HepG2 (cell line): ENCODE measurements at regions not wholly inside any gene's neighbourhood (a gene's known extent, or its start where the extent isn't known, plus 50 kb on each side); places are given as distances from the start of the nearest gene placed in this dataset.
"Not testable (repeated sequence)": the region's sequence is repeated elsewhere in the genome, so short reads cannot be mapped to it uniquely, and the experiment has no call there.

Experiments
- ATAC-seq: fragments of 200-7000 bp; cut with Tn5 transposase; 3 replicates; pipeline ENCODE4 v1.9.1; 2020; ENCODE audit warnings: mild to moderate bottlenecking, moderate library complexity
- BruUV-seq: library from RNA; stranded (reverse); fragments of 400-500 nt; replicated peaks from 2 replicates; lab custom pipeline; 2021; lab: Mats Ljungman, UMichigan
- CTCF ChIA-PET: fragments of 300-600 bp; formaldehyde crosslinking; extraction: SDS; loops from one replicate; lab custom pipeline; 2021; ENCODE audit warnings: low total read pairs, inconsistent platforms, low intra/inter-chr PET ratio; lab: Yijun Ruan, JAX
- POLR2A ChIA-PET: fragments of 350-600 bp; sonication (Branson Sonifier 250); formaldehyde crosslinking; loops from one replicate; lab custom pipeline; 2020; ENCODE audit warnings: antibody characterized with exemption, inconsistent platforms; lab: Yijun Ruan, JAX
- DNase-seq: peaks from one replicate; pipeline ENCODE4 v3.0.0-alpha.2; 2015; ENCODE audit warnings: low spot score
- FAIRE-seq: peaks from 3 replicates; lab custom pipeline; 2011; peaks lifted over from hg19 to GRCh38; lab: Jason Lieb, UNC
- H2AFZ ChIP-seq: one replicate; pipeline ENCODE4 v1.6.1; 2011; ENCODE audit warnings: low read length, inconsistent platforms
- H3K27ac ChIP-seq: fragments of 300-600 bp; 3 replicates; pipeline ENCODE4 v1.8.0; 2011; ENCODE audit warnings: mixed run types, mild to moderate bottlenecking, mixed read lengths, low read length, inconsistent platforms; ENCODE audit not compliant: insufficient read depth; ENCODE audit errors: extremely low read length
- H3K27me3 ChIP-seq, 2 experiments: fragments of 200-600 bp in 1 of 2; 2 replicates in 1 of 2; 3 replicates in 1 of 2; pipeline versions ENCODE4 v1.6.0 to v1.8.0; 2011; ENCODE audit warnings: low read length in 2 of 2, mild to moderate bottlenecking in 2 of 2, moderate library complexity in 2 of 2, inconsistent platforms in 1 of 2; ENCODE audit not compliant: insufficient read depth in 2 of 2, control insufficient read depth in 1 of 2
- H3K36me3 ChIP-seq, 2 experiments: fragments of 200-600 bp in 1 of 2; replicated peaks in 1 of 2; 2 replicates in 1 of 2; 3 replicates in 1 of 2; pipeline versions ENCODE4 v1.5.1 to v1.8.0; 2011; ENCODE audit warnings: low read length in 2 of 2, inconsistent platforms in 1 of 2; ENCODE audit not compliant: insufficient read depth in 2 of 2, control insufficient read depth in 1 of 2
- H3K4me1 ChIP-seq: 2 replicates; pipeline ENCODE4 v1.5.1; 2012; ENCODE audit warnings: low read length, inconsistent platforms; ENCODE audit not compliant: insufficient read depth
- H3K4me2 ChIP-seq: 2 replicates; pipeline ENCODE4 v1.6.0; 2011; ENCODE audit warnings: low read depth, low read length, inconsistent platforms
- H3K4me3 ChIP-seq, 3 experiments: fragments of 200-600 bp in 1 of 3; sonication (generic), shearing (Covaris generic) in 1 of 3; replicated peaks in 1 of 3; 2 replicates each; pipeline ENCODE4 v1.5.1; 2011 to 2016; ENCODE audit warnings: low read length in 3 of 3, inconsistent platforms in 2 of 3, low read depth in 2 of 3, mild to moderate bottlenecking in 2 of 3, control low read depth in 1 of 3, mixed read lengths in 1 of 3; ENCODE audit not compliant: insufficient read depth in 1 of 3
- H3K79me2 ChIP-seq: one replicate; pipeline ENCODE4 v1.6.1; 2011; ENCODE audit warnings: low read length, inconsistent platforms; ENCODE audit not compliant: insufficient read depth
- H3K9ac ChIP-seq: 2 replicates; pipeline ENCODE4 v1.6.0; 2011; ENCODE audit warnings: mild to moderate bottlenecking, low read depth, low read length, inconsistent platforms; ENCODE audit not compliant: insufficient read depth
- H3K9me3 ChIP-seq: 2 replicates; pipeline ENCODE4 v1.5.1; 2012; ENCODE audit warnings: mild to moderate bottlenecking, low read length
- H4K20me1 ChIP-seq: 2 replicates; pipeline ENCODE4 v1.6.0; 2011; ENCODE audit warnings: inconsistent platforms, mild to moderate bottlenecking, low read length, moderate library complexity; ENCODE audit not compliant: insufficient read depth
- AGO1 ChIP-seq: fragments of 200-400 bp; formaldehyde crosslinking; IDR thresholded peaks from 2 replicates; pipeline ENCODE4 v1.6.1; 2017; ENCODE audit warnings: mild to moderate bottlenecking, low read depth, low read length, moderate library complexity; ENCODE audit not compliant: poor library complexity, severe bottlenecking
- GZF1 ChIP-seq: sonication (generic); formaldehyde crosslinking; IDR thresholded peaks from 2 replicates; pipeline ENCODE4 v1.5.1; 2020; ENCODE audit warnings: mild to moderate bottlenecking, missing genetic modification reagents
- MEIS2 ChIP-seq: sonication (generic); formaldehyde crosslinking; IDR thresholded peaks from 2 replicates; pipeline ENCODE4 v1.9.0; 2021; ENCODE audit warnings: mild to moderate bottlenecking, missing genetic modification reagents
- NCOA1 ChIP-seq: sonication (generic); formaldehyde crosslinking; IDR thresholded peaks from 2 replicates; pipeline ENCODE4 v1.9.0; 2021; ENCODE audit warnings: missing genetic modification reagents
- ZNF280B ChIP-seq: sonication (generic); formaldehyde crosslinking; IDR thresholded peaks from 2 replicates; pipeline ENCODE4 v1.5.0; 2020; ENCODE audit warnings: missing genetic modification reagents, mild to moderate bottlenecking, borderline replicate concordance
- ZNF430 ChIP-seq: sonication (generic); formaldehyde crosslinking; IDR thresholded peaks from 2 replicates; pipeline ENCODE4 v1.9.0; 2021; ENCODE audit warnings: mild to moderate bottlenecking, missing genetic modification reagents
- WGBS: methylation state at CpG from one replicate; pipeline ENCODE4 v1.1.6; 2017; ENCODE audit warnings: low lambda C conversion rate; 5-methylcytosine and 5-hydroxymethylcytosine counted together
- in situ Hi-C: cut with HindIII; loops from 2 replicates; pipeline ENCODE4 v1.10.0; 2017; ENCODE audit warnings: low pct_unique_long_range_greater_than_20kb; ENCODE audit not compliant: extremely low pct_ligation_motif_present
- intact Hi-C: fragments of 100-400 bp; cut with micrococcal nuclease; formaldehyde crosslinking; loops from one replicate; pipeline ENCODE4 v1.10.0; 2022; ENCODE audit not compliant: unreplicated experiment
- TF ChIP-seq, protein P1 (sequence below): sonication (generic); formaldehyde crosslinking; IDR thresholded peaks from 2 replicates; pipeline ENCODE4 v1.5.0; 2020; ENCODE audit warnings: mild to moderate bottlenecking, low read depth, missing genetic modification reagents, borderline replicate concordance
- TF ChIP-seq, protein P2 (sequence below): sonication (generic); formaldehyde crosslinking; IDR thresholded peaks from 2 replicates; pipeline ENCODE4 v1.4.0; 2020; ENCODE audit warnings: mild to moderate bottlenecking, missing genetic modification reagents

- H3K27ac ChIP-seq, H2AFZ ChIP-seq, H3K4me2 ChIP-seq, POLR2A ChIA-PET, ATAC-seq, H3K9ac ChIP-seq, DNase-seq, CTCF ChIA-PET, BruUV-seq, in situ Hi-C loops, intact Hi-C loops, H3K79me2 ChIP-seq, H3K27me3 ChIP-seq, FAIRE-seq, H3K4me3 ChIP-seq, H4K20me1 ChIP-seq, H3K36me3 ChIP-seq, H3K9me3 ChIP-seq: not testable (repeated sequence)
- 73% methylated on average over 11 of the region's 11 CpGs for WGBS
- peaks cover 20% of the 10 kb centered on the region for H3K4me1 ChIP-seq
These were observed 154.9 kb downstream of the HSD17B3 start for GRCh38 chr9:96147029-96147428.

GRCh38 chr9:96141666-96142065, 160.3 kb downstream of the HSD17B3 start:
- H3K36me3 ChIP-seq, result no peaks in the 10 kb centered on the region
- in situ Hi-C loops, result no loop called here
- ATAC-seq, result no peak
- DNase-seq, result no peak
- no peak overlapping the region for H2AFZ ChIP-seq
- no peaks in the 10 kb centered on the region for H3K9me3 ChIP-seq
- H3K27me3 ChIP-seq, result peaks cover 0 to 10% of the 10 kb centered on the region in 2 experiments; a peak in 3 of 5 replicates
- WGBS, result 9% methylated on average over 5 of the region's 5 CpGs
- BruUV-seq, result no TSS peak
- no peaks in the 10 kb centered on the region for H3K79me2 ChIP-seq
- H3K4me2 ChIP-seq, result no peak overlapping the region
- no peak for FAIRE-seq
- no peak overlapping the region for H3K27ac ChIP-seq
- intact Hi-C loops, result no loop called here
- ChIA-PET POLR2A (no interaction called here), CTCF (no interaction called here)
- H3K4me3 ChIP-seq, result no peak overlapping the region
- no peak overlapping the region for H3K9ac ChIP-seq
- TF ChIP-seq NCOA1 (CRISPR knock-in tag) (no peak), ZNF430 (CRISPR knock-in tag) (no peak)
- H4K20me1 ChIP-seq, result no peaks in the 10 kb centered on the region
- peaks cover 14% of the 10 kb centered on the region for H3K4me1 ChIP-seq

- ChIA-PET CTCF (no interaction called here), POLR2A (no interaction called here)
- Histone ChIP-seq H4K20me1 (no peaks in the 10 kb centered on the region), H3K36me3 (no peaks in the 10 kb centered on the region), H3K4me2 (no peak overlapping the region), H3K4me3 (no peak overlapping the region), H3K4me1 (peaks cover 15% of the 10 kb centered on the region), H3K9me3 (no peaks in the 10 kb centered on the region), H3K9ac (no peak overlapping the region), H3K79me2 (no peaks in the 10 kb centered on the region), H2AFZ (no peak overlapping the region), H3K27me3 (peaks cover 0 to 10% of the 10 kb centered on the region in 2 experiments; a peak in 3 of 5 replicates), H3K27ac (no peak overlapping the region)
- DNase-seq (no peak), FAIRE-seq (no peak), ATAC-seq (no peak)
- intact Hi-C loops, result no loop called here
- in situ Hi-C loops, result no loop called here
- 84% methylated on average over 11 of the region's 11 CpGs for WGBS
- no TSS peak for BruUV-seq
- TF ChIP-seq GZF1 (CRISPR knock-in tag) (no peak), AGO1 (no peak), ZNF280B (CRISPR knock-in tag) (no peak), MEIS2 (CRISPR knock-in tag) (no peak)
- TF ChIP-seq, protein P1, sequence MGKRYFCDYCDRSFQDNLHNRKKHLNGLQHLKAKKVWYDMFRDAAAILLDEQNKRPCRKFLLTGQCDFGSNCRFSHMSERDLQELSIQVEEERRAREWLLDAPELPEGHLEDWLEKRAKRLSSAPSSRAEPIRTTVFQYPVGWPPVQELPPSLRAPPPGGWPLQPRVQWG (CRISPR knock-in tag), result no peak
- TF ChIP-seq, protein P2, sequence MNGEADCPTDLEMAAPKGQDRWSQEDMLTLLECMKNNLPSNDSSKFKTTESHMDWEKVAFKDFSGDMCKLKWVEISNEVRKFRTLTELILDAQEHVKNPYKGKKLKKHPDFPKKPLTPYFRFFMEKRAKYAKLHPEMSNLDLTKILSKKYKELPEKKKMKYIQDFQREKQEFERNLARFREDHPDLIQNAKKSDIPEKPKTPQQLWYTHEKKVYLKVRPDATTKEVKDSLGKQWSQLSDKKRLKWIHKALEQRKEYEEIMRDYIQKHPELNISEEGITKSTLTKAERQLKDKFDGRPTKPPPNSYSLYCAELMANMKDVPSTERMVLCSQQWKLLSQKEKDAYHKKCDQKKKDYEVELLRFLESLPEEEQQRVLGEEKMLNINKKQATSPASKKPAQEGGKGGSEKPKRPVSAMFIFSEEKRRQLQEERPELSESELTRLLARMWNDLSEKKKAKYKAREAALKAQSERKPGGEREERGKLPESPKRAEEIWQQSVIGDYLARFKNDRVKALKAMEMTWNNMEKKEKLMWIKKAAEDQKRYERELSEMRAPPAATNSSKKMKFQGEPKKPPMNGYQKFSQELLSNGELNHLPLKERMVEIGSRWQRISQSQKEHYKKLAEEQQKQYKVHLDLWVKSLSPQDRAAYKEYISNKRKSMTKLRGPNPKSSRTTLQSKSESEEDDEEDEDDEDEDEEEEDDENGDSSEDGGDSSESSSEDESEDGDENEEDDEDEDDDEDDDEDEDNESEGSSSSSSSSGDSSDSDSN (CRISPR knock-in tag), result no peak
These were observed 160.9 kb downstream of the HSD17B3 start for GRCh38 chr9:96141128-96141474.
